Frontal cortex (tissue), 3 donors: ENCODE measurements at regions not wholly inside any gene's neighbourhood (a gene's known extent, or its start where the extent isn't known, plus 50 kb on each side); places are given as distances from the start of the nearest gene placed in this dataset.
"Not testable (repeated sequence)": the region's sequence is repeated elsewhere in the genome, so short reads cannot be mapped to it uniquely, and the experiment has no call there.

Experiments
- DNase-seq, 2 donors: peaks; one replicate each; pipeline ENCODE4 v3.0.0; 2012; ENCODE audit warnings: low spot score in 2 of 2
- FAIRE-seq: peaks from 2 replicates; lab custom pipeline; 2012; peaks lifted over from hg19 to GRCh38; lab: Jason Lieb, UNC
- donor health status: control.
- donor health status: control.
- donor health status: control.

DNA sequence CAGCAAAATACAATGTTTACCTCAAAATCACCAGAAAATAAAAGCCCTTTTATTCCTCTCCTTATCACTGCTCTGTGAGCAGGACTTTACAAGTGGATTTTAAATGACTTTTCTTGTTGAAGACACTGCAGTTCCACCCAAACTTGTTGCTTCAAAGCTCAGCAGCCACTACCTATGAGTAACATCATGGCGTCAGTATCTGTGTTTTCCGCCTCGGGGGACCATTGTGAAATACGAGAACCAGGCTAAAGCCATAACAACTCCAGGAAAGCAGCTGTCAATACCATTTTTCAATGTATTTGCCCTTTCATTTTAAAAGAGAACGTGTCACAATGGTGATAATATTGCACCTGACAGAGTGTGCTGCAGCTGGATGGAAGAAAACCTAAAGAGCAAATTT, 284.0 kb upstream of the RNF32 start:
- FAIRE-seq (no peak), DNase-seq (no peak)

DNA sequence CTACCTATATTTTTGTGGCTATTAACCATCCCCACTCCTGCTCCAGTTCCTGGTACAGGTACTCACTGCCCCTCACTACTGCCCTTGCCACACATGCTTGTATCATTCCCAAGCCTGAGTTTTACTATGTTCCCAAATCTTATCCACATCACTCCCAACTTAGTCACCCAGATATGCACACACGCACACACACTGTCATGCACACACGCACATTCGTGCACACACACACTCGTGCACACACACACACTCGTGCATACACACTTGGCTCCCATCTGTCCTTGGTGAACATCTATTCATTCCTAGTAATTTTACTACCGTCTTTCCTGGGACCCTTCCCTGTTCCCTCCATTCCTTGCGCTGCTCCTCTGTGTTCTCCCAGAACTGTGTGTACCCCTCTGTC, 287.2 kb upstream of the RNF32 start:
- no peak for DNase-seq
- no peak for FAIRE-seq

DNA sequence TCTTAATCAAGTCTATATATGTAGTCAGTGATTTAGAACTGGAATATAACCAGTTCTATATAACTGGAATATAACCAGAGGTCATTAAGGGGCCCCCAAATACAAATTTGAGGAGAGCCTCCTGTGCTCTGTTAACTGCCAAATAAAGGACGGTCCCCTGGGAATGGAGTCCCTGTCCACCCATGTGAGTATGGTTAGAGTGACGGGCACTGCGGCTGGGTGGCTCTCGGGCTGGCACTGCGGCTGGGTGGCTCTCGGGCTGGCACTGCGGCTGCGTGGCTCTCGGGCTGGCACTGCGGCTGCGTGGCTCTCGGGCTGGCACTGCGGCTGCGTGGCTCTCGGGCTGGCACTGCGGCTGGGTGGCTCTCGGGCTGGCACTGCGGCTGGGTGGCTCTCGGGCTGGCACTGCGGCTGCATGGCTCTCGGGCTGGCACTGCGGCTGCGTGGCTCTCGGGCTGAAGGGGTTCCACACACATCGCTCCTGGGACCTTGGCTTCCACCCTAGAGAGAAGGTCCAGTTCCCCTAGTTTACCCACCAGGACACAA, 292.8 kb upstream of the RNF32 start:
- FAIRE-seq, DNase-seq: not testable (repeated sequence)

- FAIRE-seq (no peak), DNase-seq (no peak)
Observed at GRCh38 chr7:156347132-156347531, 293.4 kb upstream of the RNF32 start.

DNA sequence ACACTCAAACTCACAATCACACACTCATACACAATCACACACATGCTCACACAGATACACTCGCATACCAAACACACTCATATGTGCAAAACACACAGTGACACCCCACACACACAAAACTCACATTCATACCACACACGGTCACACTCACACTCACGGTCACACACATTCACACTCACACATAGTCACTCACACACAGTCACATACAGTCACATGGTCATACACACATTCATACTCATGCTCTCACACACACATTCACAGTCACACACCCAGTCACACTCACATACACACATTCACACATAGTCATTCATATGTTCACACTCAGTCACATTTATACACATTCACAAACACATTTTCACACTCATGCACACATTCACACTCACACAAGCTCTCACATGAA, 296.0 kb upstream of the RNF32 start:
- no peak for DNase-seq
- FAIRE-seq: no peak

DNA sequence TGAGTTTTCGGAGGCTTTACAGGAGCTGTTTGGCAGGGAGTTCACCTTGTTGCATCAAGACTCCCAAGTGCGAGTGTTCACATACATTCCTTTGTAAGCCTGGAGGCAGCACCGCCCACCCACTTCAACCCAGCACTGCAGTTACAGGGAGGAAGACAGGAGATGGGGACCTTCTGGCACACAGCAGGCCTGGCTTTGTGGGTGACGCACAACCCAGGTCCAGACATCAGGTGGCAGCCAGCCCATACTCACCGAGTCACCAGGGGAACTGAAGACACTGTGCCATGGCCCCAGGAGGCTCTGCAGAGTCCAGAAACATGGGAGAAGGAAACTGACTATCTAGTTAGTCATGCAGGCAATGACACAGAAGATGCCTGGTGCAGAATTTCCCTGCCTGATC, 305.9 kb upstream of the RNF32 start:
- no peak for FAIRE-seq
- no peak for DNase-seq

GRCh38 chr7:156327916-156328315, 312.7 kb upstream of the RNF32 start:
- DNase-seq (no peak), FAIRE-seq (no peak)

- no peak for DNase-seq
- no peak for FAIRE-seq
Observed at GRCh38 chr7:156327474-156327873, 313.1 kb upstream of the RNF32 start.

GRCh38 chr7:156324201-156324600, 316.4 kb upstream of the RNF32 start:
- FAIRE-seq (no peak), DNase-seq (no peak)

DNA sequence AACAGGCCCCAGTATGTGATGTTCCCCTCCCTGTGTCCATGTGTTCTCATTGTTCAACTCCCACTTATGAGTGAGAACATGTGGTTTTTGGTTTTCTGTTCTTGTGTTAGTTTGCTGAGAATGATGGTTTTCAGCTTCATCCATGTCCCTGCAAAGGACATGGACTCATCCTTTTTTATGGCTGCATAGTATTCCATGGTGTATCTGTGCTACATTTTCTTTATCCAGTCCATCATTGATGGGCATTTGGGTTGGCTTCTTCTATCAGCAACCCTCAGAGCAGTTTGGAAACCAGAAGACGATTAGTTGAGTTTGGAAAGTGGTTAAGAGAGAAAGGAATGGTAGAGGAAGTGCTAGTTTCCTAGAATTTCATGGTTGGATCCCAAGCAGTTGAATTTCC, 319.1 kb upstream of the RNF32 start:
- FAIRE-seq, DNase-seq: not testable (repeated sequence)

GRCh38 chr7:156318926-156319325, 321.6 kb upstream of the RNF32 start:
- FAIRE-seq: no peak
- DNase-seq: no peak

DNA sequence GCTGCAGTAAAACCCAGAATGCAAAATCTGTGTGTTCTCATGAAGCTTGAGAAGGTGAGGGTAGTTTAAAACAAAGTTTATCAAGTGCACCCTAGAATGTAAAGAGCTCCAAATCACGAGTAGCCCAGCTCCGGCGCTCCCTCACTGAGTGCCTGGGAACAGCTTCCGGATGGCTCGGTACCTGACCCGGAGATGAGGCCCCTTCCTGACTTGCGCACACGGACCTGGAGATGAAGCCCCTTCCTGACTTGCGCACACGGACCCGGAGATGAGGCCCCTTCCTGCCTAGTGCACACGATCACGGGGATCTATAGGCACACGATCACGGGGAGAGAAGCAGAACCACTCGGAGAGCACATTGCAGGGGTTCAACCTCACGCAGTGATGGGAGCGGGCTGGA, 322.1 kb upstream of the RNF32 start:
- DNase-seq (no peak), FAIRE-seq (no peak)

- DNase-seq: peak in 1 of 2 donors; percentile 25
- no peak for FAIRE-seq
Observed at GRCh38 chr7:156309016-156309620, 331.5 kb upstream of the RNF32 start.

DNA sequence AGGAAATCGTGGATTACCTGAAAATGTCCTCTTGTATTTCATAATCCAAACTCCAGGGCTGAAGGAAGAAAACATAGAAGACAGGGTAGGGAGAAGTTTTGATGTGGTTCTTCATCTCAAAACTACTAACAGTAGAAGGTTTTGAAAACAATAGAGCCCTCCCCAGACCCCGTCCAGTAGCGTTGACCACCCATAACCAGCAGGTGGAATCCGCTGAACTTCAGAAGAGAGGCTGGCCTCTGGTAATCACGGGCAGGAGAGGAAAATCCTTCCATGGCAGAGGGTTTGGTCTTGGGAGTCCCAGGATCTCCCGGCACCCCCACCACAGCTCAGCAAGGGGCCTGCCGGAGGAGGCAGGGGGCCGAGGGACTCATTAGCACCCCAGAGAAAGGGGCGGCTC, 333.4 kb upstream of the RNF32 start:
- DNase-seq: no peak

DNA sequence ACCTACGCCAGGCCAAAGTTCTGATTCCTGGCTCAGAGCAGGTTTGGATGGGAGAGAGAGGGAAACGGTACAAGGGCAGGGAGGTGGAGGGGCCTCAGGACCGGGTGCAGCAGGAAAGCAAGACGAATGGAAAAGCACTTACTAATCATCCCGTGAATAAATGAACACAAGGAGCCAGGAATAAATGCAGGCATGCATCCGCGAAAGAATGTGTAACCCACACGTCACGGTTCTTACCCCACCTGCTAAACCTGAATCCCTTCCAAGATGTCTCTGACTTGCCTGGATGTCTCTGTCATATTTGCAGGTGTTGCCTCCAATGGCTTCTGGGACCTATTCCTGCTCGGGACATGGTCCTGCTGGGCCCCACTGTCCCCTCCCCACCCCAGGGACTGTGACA, 335.2 kb upstream of the RNF32 start:
- FAIRE-seq (no peak), DNase-seq (no peak)

More for the DNA sequence above, 333.4 kb upstream of the RNF32 start:
- FAIRE-seq: no peak

DNA sequence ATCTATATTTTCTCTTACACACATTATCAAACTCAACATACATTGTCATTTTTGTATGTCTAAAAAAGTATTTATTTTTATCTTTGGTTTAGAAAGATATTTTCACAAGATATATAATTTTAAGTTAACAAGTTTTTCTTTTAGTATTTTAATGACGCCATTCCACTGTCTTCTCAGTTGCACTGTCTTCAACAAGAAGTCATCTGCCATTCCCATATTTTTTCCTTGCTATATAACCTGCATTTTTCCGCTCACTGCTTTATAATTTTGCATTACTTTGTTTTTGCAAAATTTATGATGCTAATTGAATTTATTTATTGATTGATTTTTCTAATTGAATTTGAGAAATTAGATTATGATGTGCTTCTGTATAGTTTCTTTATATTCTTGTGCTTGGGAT, 357.8 kb upstream of the RNF32 start:
- FAIRE-seq (no peak), DNase-seq (no peak)

- DNase-seq (no peak), FAIRE-seq (no peak)
Observed at GRCh38 chr7:156279635-156280034, 360.9 kb upstream of the RNF32 start.

DNA sequence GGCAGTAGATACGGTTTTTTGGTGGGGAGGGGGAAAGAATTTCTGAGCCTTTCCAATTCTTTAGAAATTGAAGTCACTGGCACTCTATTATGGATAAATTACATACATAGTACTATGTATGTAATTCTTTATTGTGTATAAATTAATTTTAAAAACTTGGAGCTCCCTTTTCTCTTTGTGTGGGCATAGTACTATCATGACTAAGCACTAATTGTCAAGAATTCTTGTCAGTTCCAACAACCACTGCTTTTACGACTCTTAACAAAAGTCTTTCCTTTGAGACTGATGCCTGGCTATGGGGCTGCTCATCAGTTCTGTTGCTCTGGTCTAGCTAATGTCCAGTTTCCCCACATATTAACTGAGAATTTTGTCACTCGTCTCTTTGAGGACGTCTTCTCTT, 365.3 kb upstream of the RNF32 start:
- DNase-seq (no peak), FAIRE-seq (no peak)

DNA sequence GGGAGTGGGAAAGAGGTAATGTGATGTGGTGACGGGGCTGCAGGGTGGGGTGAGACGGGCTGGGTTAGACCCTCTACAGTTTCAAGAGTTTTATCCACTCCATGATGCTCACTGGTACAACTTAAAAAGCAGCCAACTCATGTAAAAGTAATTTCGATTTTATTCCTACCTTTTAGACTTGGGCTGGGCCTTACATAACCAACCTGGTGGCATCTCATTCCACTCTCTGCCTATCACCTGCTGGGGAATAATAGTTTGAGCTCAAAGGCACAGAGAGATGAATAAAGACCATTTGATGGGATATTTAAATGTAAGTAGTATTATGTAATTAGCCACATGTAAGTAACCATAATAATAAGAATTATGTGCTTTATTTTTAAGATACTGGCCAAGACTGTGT, 366.0 kb upstream of the RNF32 start:
- FAIRE-seq (no peak), DNase-seq (no peak)

GRCh38 chr7:156261581-156261980, 379.0 kb upstream of the RNF32 start:
- no peak for DNase-seq
- no peak for FAIRE-seq

- FAIRE-seq (no peak), DNase-seq (no peak)
Observed at GRCh38 chr7:156257904-156258303, 382.7 kb upstream of the RNF32 start.

DNA sequence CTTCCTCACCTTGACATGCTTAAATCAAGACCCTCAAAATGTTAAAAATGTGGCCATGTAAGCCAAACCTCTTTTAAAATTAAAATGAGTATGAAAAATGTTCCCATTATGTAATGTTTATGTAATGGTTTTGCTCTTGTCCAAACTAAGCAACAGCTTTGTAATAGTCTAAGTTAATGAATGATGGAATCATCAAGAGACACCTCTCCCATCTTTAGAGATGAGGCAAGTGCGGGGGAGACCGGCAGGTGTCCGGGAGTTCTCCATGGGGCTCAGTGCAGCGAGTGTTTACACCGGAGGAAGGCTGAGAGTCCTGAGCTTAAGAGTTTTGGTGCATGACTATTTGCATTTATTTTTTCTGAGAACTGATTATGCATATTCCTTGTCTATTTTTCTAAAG, 384.9 kb upstream of the RNF32 start:
- FAIRE-seq: no peak
- DNase-seq: no peak
